ENCODE measurements at regions not wholly inside any gene's neighbourhood (a gene's known extent, or its start where the extent isn't known, plus 50 kb on each side); places are given as distances from the start of the nearest gene placed in this dataset.

- Mint-ChIP-seq H3K36me3 (no peaks in the 10 kb centered on the region), H3K27ac (no peak overlapping the region), H3K4me1 (no peaks in the 10 kb centered on the region), H3K9me3 (no peaks in the 10 kb centered on the region), H3K27me3 (peaks cover 28 to 47% of the 10 kb centered on the region in 2 donors), H3K4me3 (no peak overlapping the region)
- no peak for DNase-seq
- ChIA-PET CTCF (no interaction called here), POLR2A (interaction anchor here in 1 of 2 donors (0.5 kb wide), 1 partner anchor 1229 kb away, joined by 3 read pairs; no protein-coding TSS in a partner anchor)
- WGBS (ENCODE audit: insufficient coverage): no CpG with 5 or more reads among the region's 4 CpGs
- Histone ChIP-seq H3K4me3 (ENCODE audit: control insufficient read depth in 1 of 2, extremely low read depth in 1 of 2, low read length in 1 of 2) (no peak overlapping the region), H3K36me3 (ENCODE audit: control insufficient read depth in 2 of 2, extremely low read depth in 1 of 2, insufficient read depth in 1 of 2, low read length in 1 of 2) (no peaks in the 10 kb centered on the region), H3K4me1 (ENCODE audit: control insufficient read depth in 1 of 2, extremely low read depth in 1 of 2, insufficient read depth in 2 of 2, low read length in 2 of 2) (no peaks in the 10 kb centered on the region), H3K27ac (ENCODE audit: low read length) (no peak overlapping the region), H3K27me3 (replicated peaks in 1 of 2; ENCODE audit: control insufficient read depth in 2 of 2, extremely low read depth in 1 of 2, insufficient read depth in 2 of 2, low read length in 1 of 2) (peaks cover 0 to 3% of the 10 kb centered on the region in 2 experiments), H3K9me3 (no peaks in the 10 kb centered on the region)
- no peak for ATAC-seq (replicated peaks in 1 of 4)
These were observed 63.9 kb downstream of the RDH14 start for GRCh38 chr2:18496516-18496915.

- no peaks in the 10 kb centered on the region for H3K36me3 ChIP-seq (ENCODE audit: control insufficient read depth in 2 of 2, extremely low read depth in 1 of 2, insufficient read depth in 1 of 2, low read length in 1 of 2)
- Mint-ChIP-seq H3K36me3 (no peaks in the 10 kb centered on the region), H3K27ac (no peak overlapping the region), H3K9me3 (no peaks in the 10 kb centered on the region), H3K27me3 (peaks cover 24 to 43% of the 10 kb centered on the region in 2 donors), H3K4me3 (no peak overlapping the region), H3K4me1 (no peaks in the 10 kb centered on the region)
- DNase-seq (no peak), ATAC-seq (replicated peaks in 1 of 4) (no peak)
- H3K4me1 ChIP-seq (ENCODE audit: control insufficient read depth in 1 of 2, extremely low read depth in 1 of 2, insufficient read depth in 2 of 2, low read length in 2 of 2): no peaks in the 10 kb centered on the region
- no peak overlapping the region for H3K27ac ChIP-seq (ENCODE audit: low read length)
- H3K4me3 ChIP-seq (ENCODE audit: control insufficient read depth in 1 of 2, extremely low read depth in 1 of 2, low read length in 1 of 2): no peak overlapping the region
- peaks cover 0 to 3% of the 10 kb centered on the region in 2 experiments for H3K27me3 ChIP-seq (replicated peaks in 1 of 2; ENCODE audit: control insufficient read depth in 2 of 2, extremely low read depth in 1 of 2, insufficient read depth in 2 of 2, low read length in 1 of 2)
- CTCF ChIA-PET: no interaction called here
- POLR2A ChIA-PET: no interaction called here
- WGBS (ENCODE audit: insufficient coverage): 29% methylated on average over 1 of the region's 2 CpGs
- no peaks in the 10 kb centered on the region for H3K9me3 ChIP-seq
These were observed 65.4 kb downstream of the RDH14 start for GRCh38 chr2:18495058-18495457.

- H3K27me3 Mint-ChIP-seq: peaks cover 21 to 42% of the 10 kb centered on the region in 2 donors
- H3K9me3 Mint-ChIP-seq: no peaks in the 10 kb centered on the region
- Histone ChIP-seq H3K36me3 (ENCODE audit: control insufficient read depth in 2 of 2, extremely low read depth in 1 of 2, insufficient read depth in 1 of 2, low read length in 1 of 2) (no peaks in the 10 kb centered on the region), H3K27ac (ENCODE audit: low read length) (no peak overlapping the region), H3K4me3 (ENCODE audit: control insufficient read depth in 1 of 2, extremely low read depth in 1 of 2, low read length in 1 of 2) (no peak overlapping the region), H3K27me3 (replicated peaks in 1 of 2; ENCODE audit: control insufficient read depth in 2 of 2, extremely low read depth in 1 of 2, insufficient read depth in 2 of 2, low read length in 1 of 2) (peaks cover 0 to 3% of the 10 kb centered on the region in 2 experiments), H3K4me1 (ENCODE audit: control insufficient read depth in 1 of 2, extremely low read depth in 1 of 2, insufficient read depth in 2 of 2, low read length in 2 of 2) (no peaks in the 10 kb centered on the region), H3K9me3 (no peaks in the 10 kb centered on the region)
- H3K27ac Mint-ChIP-seq: no peak overlapping the region
- no peaks in the 10 kb centered on the region for H3K4me1 Mint-ChIP-seq
- no CpG with 5 or more reads among the region's 2 CpGs for WGBS (ENCODE audit: insufficient coverage)
- ChIA-PET POLR2A (no interaction called here), CTCF (no interaction called here)
- ATAC-seq (replicated peaks in 1 of 4) (no peak), DNase-seq (no peak)
- no peaks in the 10 kb centered on the region for H3K36me3 Mint-ChIP-seq
- no peak overlapping the region for H3K4me3 Mint-ChIP-seq
These were observed 67.7 kb downstream of the RDH14 start for GRCh38 chr2:18492721-18493120.

- peaks cover 18 to 37% of the 10 kb centered on the region in 2 donors for H3K27me3 Mint-ChIP-seq
- Histone ChIP-seq H3K27ac (ENCODE audit: low read length) (no peak overlapping the region), H3K36me3 (ENCODE audit: control insufficient read depth in 2 of 2, extremely low read depth in 1 of 2, insufficient read depth in 1 of 2, low read length in 1 of 2) (no peaks in the 10 kb centered on the region), H3K9me3 (no peaks in the 10 kb centered on the region), H3K4me1 (ENCODE audit: control insufficient read depth in 1 of 2, extremely low read depth in 1 of 2, insufficient read depth in 2 of 2, low read length in 2 of 2) (no peaks in the 10 kb centered on the region), H3K4me3 (ENCODE audit: control insufficient read depth in 1 of 2, extremely low read depth in 1 of 2, low read length in 1 of 2) (no peak overlapping the region), H3K27me3 (replicated peaks in 1 of 2; ENCODE audit: control insufficient read depth in 2 of 2, extremely low read depth in 1 of 2, insufficient read depth in 2 of 2, low read length in 1 of 2) (peaks cover 0 to 3% of the 10 kb centered on the region in 2 experiments)
- ATAC-seq (replicated peaks in 1 of 4) (no peak), DNase-seq (no peak)
- H3K9me3 Mint-ChIP-seq: no peaks in the 10 kb centered on the region
- no peak overlapping the region for H3K27ac Mint-ChIP-seq
- H3K36me3 Mint-ChIP-seq: no peaks in the 10 kb centered on the region
- H3K4me1 Mint-ChIP-seq: no peaks in the 10 kb centered on the region
- H3K4me3 Mint-ChIP-seq: no peak overlapping the region
- WGBS (ENCODE audit: insufficient coverage): no CpG with 5 or more reads among the region's 3 CpGs
- ChIA-PET POLR2A (no interaction called here), CTCF (interaction anchor here in 1 of 2 donors (0.6 kb wide), 1 partner anchor 90 kb away, joined by 4 read pairs; no protein-coding TSS in a partner anchor)
These were observed 68.9 kb downstream of the RDH14 start for GRCh38 chr2:18491577-18491976.

- peaks cover 12 to 37% of the 10 kb centered on the region in 2 donors for H3K27me3 Mint-ChIP-seq
- no peaks in the 10 kb centered on the region for H3K4me1 Mint-ChIP-seq
- no peak overlapping the region for H3K27ac ChIP-seq (ENCODE audit: low read length)
- ChIA-PET POLR2A (interaction anchor here in 1 of 2 donors (1.1 kb wide), 1 partner anchor 13 kb away, joined by 8 read pairs; no protein-coding TSS in a partner anchor), CTCF (no interaction called here)
- no CpG with 5 or more reads among the region's 2 CpGs for WGBS (ENCODE audit: insufficient coverage)
- no peaks in the 10 kb centered on the region for H3K9me3 Mint-ChIP-seq
- H3K27ac Mint-ChIP-seq: no peak overlapping the region
- DNase-seq: no peak
- H3K36me3 Mint-ChIP-seq: no peaks in the 10 kb centered on the region
- no peaks in the 10 kb centered on the region for H3K4me1 ChIP-seq (ENCODE audit: control insufficient read depth in 1 of 2, extremely low read depth in 1 of 2, insufficient read depth in 2 of 2, low read length in 2 of 2)
- H3K27me3 ChIP-seq (replicated peaks in 1 of 2; ENCODE audit: control insufficient read depth in 2 of 2, extremely low read depth in 1 of 2, insufficient read depth in 2 of 2, low read length in 1 of 2): peaks cover 0 to 3% of the 10 kb centered on the region in 2 experiments
- H3K9me3 ChIP-seq: no peaks in the 10 kb centered on the region
- H3K4me3 Mint-ChIP-seq: no peak overlapping the region
- ATAC-seq (replicated peaks in 1 of 4): no peak
- H3K4me3 ChIP-seq (ENCODE audit: control insufficient read depth in 1 of 2, extremely low read depth in 1 of 2, low read length in 1 of 2): no peak overlapping the region
- no peaks in the 10 kb centered on the region for H3K36me3 ChIP-seq (ENCODE audit: control insufficient read depth in 2 of 2, extremely low read depth in 1 of 2, insufficient read depth in 1 of 2, low read length in 1 of 2)
These were observed 69.6 kb downstream of the RDH14 start for GRCh38 chr2:18490901-18491300.

- Histone ChIP-seq H3K9me3 (no peaks in the 10 kb centered on the region), H3K4me1 (ENCODE audit: control insufficient read depth in 1 of 2, extremely low read depth in 1 of 2, insufficient read depth in 2 of 2, low read length in 2 of 2) (no peaks in the 10 kb centered on the region), H3K4me3 (ENCODE audit: control insufficient read depth in 1 of 2, extremely low read depth in 1 of 2, low read length in 1 of 2) (no peak overlapping the region), H3K27ac (ENCODE audit: low read length) (no peak overlapping the region), H3K27me3 (replicated peaks in 1 of 2; ENCODE audit: control insufficient read depth in 2 of 2, extremely low read depth in 1 of 2, insufficient read depth in 2 of 2, low read length in 1 of 2) (peaks cover 0 to 6% of the 10 kb centered on the region in 2 experiments), H3K36me3 (ENCODE audit: control insufficient read depth in 2 of 2, extremely low read depth in 1 of 2, insufficient read depth in 1 of 2, low read length in 1 of 2) (no peaks in the 10 kb centered on the region)
- H3K9me3 Mint-ChIP-seq: no peaks in the 10 kb centered on the region
- 80% methylated on average over 1 of the region's 2 CpGs for WGBS (ENCODE audit: insufficient coverage)
- no peak overlapping the region for H3K4me3 Mint-ChIP-seq
- no peak for ATAC-seq (replicated peaks in 1 of 4)
- no peaks in the 10 kb centered on the region for H3K4me1 Mint-ChIP-seq
- ChIA-PET POLR2A (no interaction called here), CTCF (no interaction called here)
- no peak overlapping the region for H3K27ac Mint-ChIP-seq
- DNase-seq: no peak
- peaks cover 0 to 11% of the 10 kb centered on the region in 2 donors for H3K27me3 Mint-ChIP-seq
- H3K36me3 Mint-ChIP-seq: no peaks in the 10 kb centered on the region
These were observed 73.1 kb downstream of the RDH14 start for GRCh38 chr2:18487106-18487913.
